Nephron progenitor cell (in vitro differentiated cells): ENCODE measurements at regions not wholly inside any gene's neighbourhood (a gene's known extent, or its start where the extent isn't known, plus 50 kb on each side); places are given as distances from the start of the nearest gene placed in this dataset.

Experiments
- DNase-seq: peaks from one replicate; pipeline ENCODE4 v3.0.0; 2021
- H3K27ac Mint-ChIP-seq: 2 replicates; pipeline ENCODE4 v1.8.0; 2021; ENCODE audit warnings: mild to moderate bottlenecking, moderate library complexity, mixed read lengths
- H3K27me3 Mint-ChIP-seq: 2 replicates; pipeline ENCODE4 v1.8.0; 2021; ENCODE audit warnings: mild to moderate bottlenecking, low read depth, mixed read lengths; ENCODE audit not compliant: poor library complexity
- H3K36me3 Mint-ChIP-seq: 2 replicates; pipeline ENCODE4 v1.8.0; 2021; ENCODE audit warnings: low read depth, mixed read lengths
- H3K4me1 Mint-ChIP-seq: 2 replicates; pipeline ENCODE4 v1.8.0; 2021; ENCODE audit warnings: mixed read lengths
- H3K4me3 Mint-ChIP-seq: 2 replicates; pipeline ENCODE4 v1.8.0; 2021; ENCODE audit warnings: mild to moderate bottlenecking, moderate library complexity, mixed read lengths
- H3K9me3 Mint-ChIP-seq: 2 replicates; pipeline ENCODE4 v1.8.0; 2021; ENCODE audit warnings: mild to moderate bottlenecking, moderate library complexity, mixed read lengths
- CTCF ChIP-seq: fragments of 200-600 bp; sonication (generic); IDR thresholded peaks from 2 replicates; pipeline ENCODE4 v1.5.0; 2021; ENCODE audit warnings: antibody characterized with exemption

GRCh38 chr3:79848876-79849275 lies 81.1 kb upstream of the ROBO1 start:
- H3K4me3 Mint-ChIP-seq = no peak overlapping the region
- peaks cover 3% of the 10 kb centered on the region for H3K27me3 Mint-ChIP-seq
- DNase-seq = no peak
- no peaks in the 10 kb centered on the region for H3K36me3 Mint-ChIP-seq
- no peak for TF ChIP-seq CTCF
- H3K4me1 Mint-ChIP-seq = no peaks in the 10 kb centered on the region
- H3K9me3 Mint-ChIP-seq = no peaks in the 10 kb centered on the region
- no peak overlapping the region for H3K27ac Mint-ChIP-seq

- TF ChIP-seq CTCF = no peak
- DNase-seq = no peak
- Mint-ChIP-seq H3K4me3 (no peak overlapping the region), H3K36me3 (no peaks in the 10 kb centered on the region), H3K9me3 (no peaks in the 10 kb centered on the region), H3K27ac (no peak overlapping the region), H3K27me3 (peaks cover 3% of the 10 kb centered on the region), H3K4me1 (no peaks in the 10 kb centered on the region)
Measured at GRCh38 chr3:79847928-79848327, 80.1 kb upstream of the ROBO1 start.

- H3K4me1 Mint-ChIP-seq = no peaks in the 10 kb centered on the region
- H3K36me3 Mint-ChIP-seq = no peaks in the 10 kb centered on the region
- no peaks in the 10 kb centered on the region for H3K27me3 Mint-ChIP-seq
- TF ChIP-seq CTCF = peak; percentile 37
- no peak overlapping the region for H3K4me3 Mint-ChIP-seq
- no peaks in the 10 kb centered on the region for H3K9me3 Mint-ChIP-seq
- H3K27ac Mint-ChIP-seq = no peak overlapping the region
- DNase-seq = peak; percentile 25
Measured at GRCh38 chr3:79846148-79846933, 78.5 kb upstream of the ROBO1 start.

GRCh38 chr3:79845546-79845945 lies 77.7 kb upstream of the ROBO1 start:
- DNase-seq = no peak
- H3K4me3 Mint-ChIP-seq = no peak overlapping the region
- H3K27me3 Mint-ChIP-seq = no peaks in the 10 kb centered on the region
- no peak for TF ChIP-seq CTCF
- H3K27ac Mint-ChIP-seq = no peak overlapping the region
- no peaks in the 10 kb centered on the region for H3K36me3 Mint-ChIP-seq
- no peaks in the 10 kb centered on the region for H3K9me3 Mint-ChIP-seq
- no peaks in the 10 kb centered on the region for H3K4me1 Mint-ChIP-seq

GRCh38 chr3:79844176-79844575 lies 76.4 kb upstream of the ROBO1 start:
- Mint-ChIP-seq H3K27ac (no peak overlapping the region), H3K36me3 (no peaks in the 10 kb centered on the region), H3K9me3 (no peaks in the 10 kb centered on the region), H3K27me3 (no peaks in the 10 kb centered on the region), H3K4me1 (no peaks in the 10 kb centered on the region), H3K4me3 (no peak overlapping the region)
- DNase-seq = no peak
- TF ChIP-seq CTCF = no peak

GRCh38 chr3:79843180-79843579 lies 75.4 kb upstream of the ROBO1 start:
- no peak overlapping the region for H3K27ac Mint-ChIP-seq

More at GRCh38 chr3:79843180-79843579, 75.4 kb upstream of the ROBO1 start:
- no peaks in the 10 kb centered on the region for H3K9me3 Mint-ChIP-seq
- DNase-seq = no peak
- no peak overlapping the region for H3K4me3 Mint-ChIP-seq
- no peaks in the 10 kb centered on the region for H3K27me3 Mint-ChIP-seq
- no peaks in the 10 kb centered on the region for H3K36me3 Mint-ChIP-seq
- TF ChIP-seq CTCF = no peak
- no peaks in the 10 kb centered on the region for H3K4me1 Mint-ChIP-seq
